PFSK-1 (cell line): ENCODE measurements at regions not wholly inside any gene's neighbourhood (a gene's known extent, or its start where the extent isn't known, plus 50 kb on each side); places are given as distances from the start of the nearest gene placed in this dataset.

Experiments used
- POLR2AphosphoS5 ChIP-seq: IDR thresholded peaks from 2 replicates; pipeline ENCODE4 v1.6.1; 2012; ENCODE audit warnings: low read depth, mild to moderate bottlenecking, control low read depth, low read length, moderate library complexity
- REST ChIP-seq, 2 experiments: IDR thresholded peaks; 2 replicates each; pipeline versions ENCODE4 v1.6.1 to v1.8.0; 2011 to 2012; ENCODE audit warnings: low read depth in 2 of 2, low read length in 2 of 2, control low read depth in 1 of 2, inconsistent platforms in 1 of 2, mild to moderate bottlenecking in 1 of 2, moderate library complexity in 1 of 2; ENCODE audit not compliant: insufficient read depth in 1 of 2

GRCh38 chr13:90934741-90935140, 412.7 kb upstream of the MIR17HG start:
- TF ChIP-seq REST (IDR thresholded peaks at IDR 0.05; ENCODE audit: insufficient read depth in 1 of 2, low read depth in 2 of 2, low read length in 2 of 2) (no peak), POLR2AphosphoS5 (no peak)
